ENCODE measurements at regions not wholly inside any gene's neighbourhood (a gene's known extent, or its start where the extent isn't known, plus 50 kb on each side); places are given as distances from the start of the nearest gene placed in this dataset.

- TF ChIP-seq CTCF (IDR thresholded peaks at IDR 0.05) (no peak), POLR2A (IDR thresholded peaks at IDR 0.05) (no peak), POLR2AphosphoS5 (IDR thresholded peaks at IDR 0.05) (no peak), EP300 (IDR thresholded peaks at IDR 0.05) (no peak)
These were observed 333.7 kb upstream of the EPHA3 start for GRCh38 chr3:88773766-88774165.

Measured in stomach (tissue), 4 donors.